ENCODE measurements at regions not wholly inside any gene's neighbourhood (a gene's known extent, or its start where the extent isn't known, plus 50 kb on each side); places are given as distances from the start of the nearest gene placed in this dataset.
"Not testable (repeated sequence)": the region's sequence is repeated elsewhere in the genome, so short reads cannot be mapped to it uniquely, and the experiment has no call there.

DNA sequence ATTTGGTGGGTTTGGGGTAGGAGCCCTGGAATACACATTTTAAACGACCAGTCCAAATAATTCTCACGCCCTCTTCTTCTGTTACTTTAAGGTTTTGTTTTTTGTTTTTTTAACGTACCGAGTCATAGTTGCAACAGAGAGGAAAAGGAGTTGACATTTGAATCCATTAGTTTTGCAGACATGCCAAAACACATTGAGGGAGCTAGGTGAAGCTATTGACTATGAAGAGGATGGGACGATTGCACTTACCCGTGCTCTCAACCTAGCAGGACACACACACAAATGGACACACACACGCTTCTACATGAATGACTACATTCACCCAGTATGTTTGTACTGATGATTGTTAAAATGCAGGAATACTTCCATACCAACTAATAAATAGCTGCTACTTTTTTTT, 54.3 kb upstream of the CIT start:
- Mint-ChIP-seq H3K27ac (ENCODE audit: low read depth, unreplicated experiment) (no peak overlapping the region), H3K4me1 (ENCODE audit: insufficient read depth, unreplicated experiment) (peaks cover 6% of the 10 kb centered on the region), H3K36me3 (ENCODE audit: insufficient read depth, unreplicated experiment) (no peaks in the 10 kb centered on the region), H3K9me3 (ENCODE audit: unreplicated experiment) (no peaks in the 10 kb centered on the region), H3K27me3 (ENCODE audit: insufficient read depth, unreplicated experiment) (no peaks in the 10 kb centered on the region), H3K4me3 (ENCODE audit: unreplicated experiment) (no peak overlapping the region)
- peak; percentile 56 for DNase-seq (ENCODE audit: unreplicated experiment)
- ChIA-PET POLR2A (interaction anchor here (0.6 to 1.1 kb wide), 2 partner anchors 10 to 89 kb away, joined by 4 to 7 read pairs; no protein-coding TSS in a partner anchor), CTCF (interaction anchor here (1.0 to 3.2 kb wide), 3 partner anchors 8 to 184 kb away, joined by 3 to 20 read pairs (median 3); partner anchors contain the start of gene BICDL1)
- intact Hi-C loops (cut with micrococcal nuclease) = loop anchor here (10.0 kb wide), 1 partner anchor 147 kb away; no protein-coding TSS in a partner anchor
- BruUV-seq (replicated peaks) = no TSS peak
- TF ChIP-seq, protein P1, sequence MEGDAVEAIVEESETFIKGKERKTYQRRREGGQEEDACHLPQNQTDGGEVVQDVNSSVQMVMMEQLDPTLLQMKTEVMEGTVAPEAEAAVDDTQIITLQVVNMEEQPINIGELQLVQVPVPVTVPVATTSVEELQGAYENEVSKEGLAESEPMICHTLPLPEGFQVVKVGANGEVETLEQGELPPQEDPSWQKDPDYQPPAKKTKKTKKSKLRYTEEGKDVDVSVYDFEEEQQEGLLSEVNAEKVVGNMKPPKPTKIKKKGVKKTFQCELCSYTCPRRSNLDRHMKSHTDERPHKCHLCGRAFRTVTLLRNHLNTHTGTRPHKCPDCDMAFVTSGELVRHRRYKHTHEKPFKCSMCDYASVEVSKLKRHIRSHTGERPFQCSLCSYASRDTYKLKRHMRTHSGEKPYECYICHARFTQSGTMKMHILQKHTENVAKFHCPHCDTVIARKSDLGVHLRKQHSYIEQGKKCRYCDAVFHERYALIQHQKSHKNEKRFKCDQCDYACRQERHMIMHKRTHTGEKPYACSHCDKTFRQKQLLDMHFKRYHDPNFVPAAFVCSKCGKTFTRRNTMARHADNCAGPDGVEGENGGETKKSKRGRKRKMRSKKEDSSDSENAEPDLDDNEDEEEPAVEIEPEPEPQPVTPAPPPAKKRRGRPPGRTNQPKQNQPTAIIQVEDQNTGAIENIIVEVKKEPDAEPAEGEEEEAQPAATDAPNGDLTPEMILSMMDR (IDR thresholded peaks at IDR 0.05; ENCODE audit: unreplicated experiment) = no peak

DNA sequence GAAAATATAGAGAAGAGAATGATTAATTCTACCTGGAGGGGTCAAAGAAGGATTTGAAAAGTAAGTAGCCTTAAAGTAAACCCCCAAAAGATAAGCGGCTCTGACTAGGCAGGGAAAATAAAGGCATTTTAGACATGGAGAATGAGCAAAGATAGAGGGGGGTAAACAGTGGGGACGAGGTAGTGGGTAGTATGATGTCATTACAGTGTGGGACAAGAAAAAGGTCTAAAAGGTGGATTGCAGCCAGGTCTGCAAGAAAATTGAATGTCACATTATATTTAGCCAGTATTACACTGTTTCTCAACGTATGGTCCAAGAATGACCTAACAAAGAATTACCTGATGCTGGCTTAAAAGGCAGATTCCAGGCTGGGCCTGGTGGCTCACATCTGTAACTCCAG, 55.8 kb upstream of the CIT start:
- Mint-ChIP-seq H3K27ac (ENCODE audit: low read depth, unreplicated experiment) (no peak overlapping the region), H3K4me1 (ENCODE audit: insufficient read depth, unreplicated experiment) (peaks cover 6% of the 10 kb centered on the region), H3K36me3 (ENCODE audit: insufficient read depth, unreplicated experiment) (no peaks in the 10 kb centered on the region), H3K4me3 (ENCODE audit: unreplicated experiment) (no peak overlapping the region), H3K9me3 (ENCODE audit: unreplicated experiment) (no peaks in the 10 kb centered on the region), H3K27me3 (ENCODE audit: insufficient read depth, unreplicated experiment) (no peaks in the 10 kb centered on the region)
- DNase-seq (ENCODE audit: unreplicated experiment) = no peak
- TF ChIP-seq, protein P1 (IDR thresholded peaks at IDR 0.05; ENCODE audit: unreplicated experiment) = no peak
- intact Hi-C loops (cut with micrococcal nuclease) = loop anchor here (10.0 kb wide), 1 partner anchor 148 kb away; no protein-coding TSS in a partner anchor
- POLR2A ChIA-PET = interaction anchor here (0.7 kb wide), 1 partner anchor 7 kb away, joined by 3 read pairs; no protein-coding TSS in a partner anchor
- BruUV-seq (replicated peaks) = no TSS peak
- CTCF ChIA-PET = no interaction called here

DNA sequence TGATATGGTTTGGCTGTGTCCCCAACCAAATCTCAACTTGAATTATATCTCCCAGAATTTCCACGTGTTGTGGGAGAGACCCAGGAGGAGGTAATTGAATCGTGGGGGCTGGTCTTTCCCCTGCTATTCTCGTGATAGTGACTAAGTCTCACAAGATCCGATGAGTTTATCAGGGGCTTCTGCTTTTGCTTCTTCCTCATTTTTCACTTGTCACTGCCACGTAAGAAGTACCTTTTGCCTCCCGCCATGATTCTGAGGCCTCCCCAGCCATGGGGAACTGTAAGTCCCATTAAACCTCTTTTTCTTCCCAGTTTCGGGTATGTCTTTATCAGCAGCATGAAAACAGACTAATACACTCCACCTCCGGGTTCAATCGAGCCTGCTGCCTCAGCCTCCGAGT, 54.3 kb upstream of the BICDL1 start:
- H3K4me3 Mint-ChIP-seq (ENCODE audit: unreplicated experiment); BruUV-seq (replicated peaks); H3K36me3 Mint-ChIP-seq (ENCODE audit: insufficient read depth, unreplicated experiment); DNase-seq (ENCODE audit: unreplicated experiment); H3K27me3 Mint-ChIP-seq (ENCODE audit: insufficient read depth, unreplicated experiment); H3K9me3 Mint-ChIP-seq (ENCODE audit: unreplicated experiment); H3K4me1 Mint-ChIP-seq (ENCODE audit: insufficient read depth, unreplicated experiment); H3K27ac Mint-ChIP-seq (ENCODE audit: low read depth, unreplicated experiment): not testable (repeated sequence)
- intact Hi-C loops (cut with micrococcal nuclease) = loop anchor here (10.0 kb wide), 1 partner anchor 150 kb away; no protein-coding TSS in a partner anchor
- ChIA-PET POLR2A (interaction anchor here (0.8 to 1.2 kb wide), 2 partner anchors 182 to 265 kb away, joined by 3 read pairs; partner anchors contain the start of gene RAB35), CTCF (interaction anchor here (0.5 to 1.8 kb wide), 4 partner anchors 9 to 339 kb away, joined by 3 to 5 read pairs (median 4); no protein-coding TSS in a partner anchor)

DNA sequence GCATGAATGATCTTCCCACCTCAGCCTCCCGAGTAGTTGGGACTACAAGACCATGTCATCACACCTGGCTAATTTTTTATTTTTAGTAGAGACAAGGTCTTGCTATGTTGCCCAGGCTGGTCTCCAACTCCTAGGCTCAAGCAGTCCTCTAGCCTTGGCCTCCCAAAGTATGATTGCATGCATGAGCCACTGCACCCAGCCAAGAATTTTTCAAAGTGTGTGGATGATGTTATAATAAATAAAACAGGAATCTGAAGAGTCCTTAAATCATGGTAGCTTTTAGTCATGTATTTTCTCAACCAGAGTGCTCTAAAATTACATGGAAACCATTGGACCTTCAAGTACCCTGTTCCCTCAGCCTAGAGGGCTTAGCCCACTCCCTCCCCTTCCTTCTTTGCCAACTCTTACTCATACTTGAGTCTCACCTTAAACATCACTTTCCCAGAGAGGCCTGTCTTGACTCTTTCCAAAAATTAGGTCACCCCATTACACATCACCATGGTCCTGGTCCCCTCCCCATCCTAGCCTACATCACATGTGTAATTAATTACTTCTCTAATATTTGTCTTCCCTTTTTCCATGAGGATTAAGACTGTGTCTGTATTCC, 52.2 kb upstream of the BICDL1 start:
- TF ChIP-seq, protein P1 (IDR thresholded peaks at IDR 0.05; ENCODE audit: unreplicated experiment) = no peak
- Mint-ChIP-seq H3K27me3 (ENCODE audit: insufficient read depth, unreplicated experiment) (no peaks in the 10 kb centered on the region), H3K27ac (ENCODE audit: low read depth, unreplicated experiment) (no peak overlapping the region), H3K4me1 (ENCODE audit: insufficient read depth, unreplicated experiment) (no peaks in the 10 kb centered on the region), H3K4me3 (ENCODE audit: unreplicated experiment) (no peak overlapping the region), H3K36me3 (ENCODE audit: insufficient read depth, unreplicated experiment) (no peaks in the 10 kb centered on the region), H3K9me3 (ENCODE audit: unreplicated experiment) (no peaks in the 10 kb centered on the region)
- ChIA-PET CTCF (interaction anchor here (0.7 kb wide), 1 partner anchor 96 kb away, joined by 3 read pairs; no protein-coding TSS in a partner anchor), POLR2A (no interaction called here)
- intact Hi-C loops (cut with micrococcal nuclease) = loop anchor here (10.0 kb wide), 1 partner anchor 152 kb away; no protein-coding TSS in a partner anchor
- no peak for DNase-seq (ENCODE audit: unreplicated experiment)
- BruUV-seq (replicated peaks) = no TSS peak

Data from MCF 10A (cell line).